ENCODE measurements at regions not wholly inside any gene's neighbourhood (a gene's known extent, or its start where the extent isn't known, plus 50 kb on each side); places are given as distances from the start of the nearest gene placed in this dataset.

- TF ChIP-seq CTCF (optimal IDR thresholded peaks at IDR 0.05 in 1 of 3, IDR thresholded peaks at IDR 0.05 in 1 of 3, conservative IDR thresholded peaks at IDR 0.05 in 1 of 3; ENCODE audit: extremely low read depth in 1 of 3, insufficient read depth in 2 of 3, low read length in 3 of 3) (no peak), EZH2 (IDR thresholded peaks at IDR 0.05; ENCODE audit: low read length) (no peak)
These were observed 377.2 kb downstream of the MN1 start for GRCh38 chr22:27424319-27424718.

Measured in keratinocyte (primary cell).